Mucosa of descending colon (tissue), 3 donors: ENCODE measurements at regions not wholly inside any gene's neighbourhood (a gene's known extent, or its start where the extent isn't known, plus 50 kb on each side); places are given as distances from the start of the nearest gene placed in this dataset.

ENCODE experiments used
- ATAC-seq: fragments of 200-7000 bp; cut with Tn5 transposase; one replicate; pipeline ENCODE4 v1.9.1; 2020; ENCODE audit warnings: mild to moderate bottlenecking, moderate library complexity
- DNase-seq, 3 donors: peaks; one replicate each; pipeline ENCODE4 v3.0.0-alpha.2; 2020
- H3K36me3 ChIP-seq: fragments of 200-600 bp; one replicate; pipeline ENCODE4 v1.8.0; 2021; ENCODE audit warnings: low read depth, mild to moderate bottlenecking
- H3K4me1 ChIP-seq: fragments of 200-600 bp; one replicate; pipeline ENCODE4 v1.8.0; 2021; ENCODE audit warnings: low read depth, mild to moderate bottlenecking
- H3K4me3 ChIP-seq: fragments of 200-600 bp; one replicate; pipeline ENCODE4 v1.8.0; 2021; ENCODE audit warnings: mild to moderate bottlenecking
- H3K9me3 ChIP-seq: fragments of 200-600 bp; one replicate; pipeline ENCODE4 v1.8.0; 2021; ENCODE audit warnings: mild to moderate bottlenecking
- intact Hi-C, 2 donors: fragments of 100-400 bp; cut with DNase I in 1 of 2; cut with micrococcal nuclease in 1 of 2; formaldehyde crosslinking; loops; one replicate each; pipeline versions ENCODE4 v1.11.0 to v1.11.1; 2022; cut with DNase I, micrococcal nuclease
- TF ChIP-seq, protein P1 (sequence below): fragments of 200-600 bp; IDR thresholded peaks from one replicate; pipeline ENCODE4 v1.8.0; 2022; ENCODE audit warnings: antibody characterized with exemption, mild to moderate bottlenecking
- donor health status: DM: no; HTN: no; CAD: no; lungs with moderate emphysema.
- donor health status: DM: no; HTN: no; CAD: no.
- donor health status: DM: no; HTN: yes; CAD: no.

DNA sequence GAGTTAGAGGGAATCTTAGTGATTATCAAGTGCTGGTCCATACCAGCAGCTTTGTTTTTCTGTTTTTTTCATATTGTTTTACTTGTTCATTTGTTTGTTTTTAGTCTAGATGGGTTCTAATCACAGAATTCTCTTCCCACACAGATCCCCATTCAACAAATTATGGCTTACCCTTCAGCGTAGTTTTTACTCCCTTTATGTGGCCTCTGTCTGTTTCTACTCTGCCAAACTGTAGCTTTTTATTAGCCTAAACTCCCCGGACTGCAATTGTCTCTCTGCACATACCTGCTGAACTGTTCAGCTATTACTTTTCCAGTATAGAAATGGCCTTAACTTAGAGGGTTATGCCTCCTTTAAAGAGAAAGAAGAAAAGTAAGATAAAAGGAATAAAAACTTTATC lies 348.5 kb downstream of the TGFB2 start:
- Histone ChIP-seq H3K9me3 (no peaks in the 10 kb centered on the region), H3K4me3 (no peak overlapping the region), H3K36me3 (no peaks in the 10 kb centered on the region), H3K4me1 (no peaks in the 10 kb centered on the region)
- TF ChIP-seq, protein P1, sequence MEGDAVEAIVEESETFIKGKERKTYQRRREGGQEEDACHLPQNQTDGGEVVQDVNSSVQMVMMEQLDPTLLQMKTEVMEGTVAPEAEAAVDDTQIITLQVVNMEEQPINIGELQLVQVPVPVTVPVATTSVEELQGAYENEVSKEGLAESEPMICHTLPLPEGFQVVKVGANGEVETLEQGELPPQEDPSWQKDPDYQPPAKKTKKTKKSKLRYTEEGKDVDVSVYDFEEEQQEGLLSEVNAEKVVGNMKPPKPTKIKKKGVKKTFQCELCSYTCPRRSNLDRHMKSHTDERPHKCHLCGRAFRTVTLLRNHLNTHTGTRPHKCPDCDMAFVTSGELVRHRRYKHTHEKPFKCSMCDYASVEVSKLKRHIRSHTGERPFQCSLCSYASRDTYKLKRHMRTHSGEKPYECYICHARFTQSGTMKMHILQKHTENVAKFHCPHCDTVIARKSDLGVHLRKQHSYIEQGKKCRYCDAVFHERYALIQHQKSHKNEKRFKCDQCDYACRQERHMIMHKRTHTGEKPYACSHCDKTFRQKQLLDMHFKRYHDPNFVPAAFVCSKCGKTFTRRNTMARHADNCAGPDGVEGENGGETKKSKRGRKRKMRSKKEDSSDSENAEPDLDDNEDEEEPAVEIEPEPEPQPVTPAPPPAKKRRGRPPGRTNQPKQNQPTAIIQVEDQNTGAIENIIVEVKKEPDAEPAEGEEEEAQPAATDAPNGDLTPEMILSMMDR: no peak
- intact Hi-C loops: no loop called here
- DNase-seq: no peak
- no peak for ATAC-seq

DNA sequence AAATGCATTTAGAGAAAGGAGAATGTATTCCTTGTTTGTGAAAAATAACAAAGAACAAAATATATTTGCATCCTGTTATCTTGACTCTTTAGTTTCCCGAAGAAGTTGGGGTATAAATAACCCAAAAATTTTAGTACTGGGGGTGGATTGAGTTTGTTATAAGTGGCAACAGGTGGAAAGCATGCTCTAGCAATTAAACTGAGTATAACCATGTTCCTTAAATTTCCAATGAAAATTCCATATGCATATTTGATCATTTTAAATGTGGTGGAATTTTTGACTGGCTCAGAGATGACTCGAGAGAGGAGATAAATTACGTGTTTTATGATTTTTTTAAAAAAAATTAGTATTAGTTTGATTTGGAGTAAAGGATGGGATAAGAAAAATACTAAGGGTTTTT lies 348.9 kb downstream of the TGFB2 start:
- no peak for ATAC-seq
- no peak overlapping the region for H3K4me3 ChIP-seq
- no peaks in the 10 kb centered on the region for H3K9me3 ChIP-seq
- H3K4me1 ChIP-seq: no peaks in the 10 kb centered on the region
- no peak for DNase-seq
- H3K36me3 ChIP-seq: no peaks in the 10 kb centered on the region
- intact Hi-C loops: no loop called here
- TF ChIP-seq, protein P1: no peak

DNA sequence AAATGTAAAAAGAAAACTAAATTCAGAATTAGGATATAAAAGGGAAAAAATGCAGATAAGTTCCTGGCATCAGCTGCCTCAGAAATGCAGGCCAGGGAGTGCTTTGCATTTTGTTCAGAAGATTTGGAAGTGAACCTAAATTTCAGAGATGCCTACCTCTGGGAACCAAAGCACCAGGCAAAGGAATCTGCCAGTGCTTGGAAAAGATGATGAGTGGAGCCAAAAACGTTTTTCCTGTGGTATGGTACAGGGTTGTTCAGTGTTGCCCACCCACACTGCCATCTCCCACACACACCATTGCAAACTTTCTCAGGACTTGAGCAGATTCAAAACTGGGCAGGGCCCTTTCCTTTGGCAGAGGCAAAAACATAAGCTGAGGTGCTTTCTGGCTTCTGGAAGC lies 349.5 kb downstream of the TGFB2 start:
- Histone ChIP-seq H3K36me3 (no peaks in the 10 kb centered on the region), H3K9me3 (no peaks in the 10 kb centered on the region), H3K4me1 (no peaks in the 10 kb centered on the region), H3K4me3 (no peak overlapping the region)
- ATAC-seq (no peak), DNase-seq (no peak)
- intact Hi-C loops: no loop called here
- TF ChIP-seq, protein P1: no peak

DNA sequence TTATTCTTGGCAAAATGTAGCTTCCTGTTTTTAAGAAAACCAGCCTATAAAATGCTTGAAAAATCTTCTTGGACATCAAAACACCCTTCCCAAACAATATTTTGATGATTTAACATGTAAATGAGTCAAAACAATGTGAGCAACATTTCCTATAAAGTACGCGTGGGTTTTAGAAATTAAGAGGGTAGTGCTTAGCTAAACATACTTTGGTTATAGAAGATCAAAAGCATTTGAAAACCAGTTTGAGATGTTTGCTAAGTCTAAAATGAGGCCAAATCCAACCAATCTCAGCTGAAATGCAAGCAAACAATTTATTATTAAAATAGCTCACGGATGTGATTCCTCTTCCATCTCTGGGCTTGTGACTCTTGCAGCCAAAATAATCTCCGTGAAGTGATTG lies 350.4 kb downstream of the TGFB2 start:
- Histone ChIP-seq H3K36me3 (no peaks in the 10 kb centered on the region), H3K9me3 (no peaks in the 10 kb centered on the region), H3K4me1 (no peaks in the 10 kb centered on the region), H3K4me3 (no peak overlapping the region)
- intact Hi-C loops: no loop called here
- DNase-seq (no peak), ATAC-seq (no peak)
- TF ChIP-seq, protein P1: no peak

DNA sequence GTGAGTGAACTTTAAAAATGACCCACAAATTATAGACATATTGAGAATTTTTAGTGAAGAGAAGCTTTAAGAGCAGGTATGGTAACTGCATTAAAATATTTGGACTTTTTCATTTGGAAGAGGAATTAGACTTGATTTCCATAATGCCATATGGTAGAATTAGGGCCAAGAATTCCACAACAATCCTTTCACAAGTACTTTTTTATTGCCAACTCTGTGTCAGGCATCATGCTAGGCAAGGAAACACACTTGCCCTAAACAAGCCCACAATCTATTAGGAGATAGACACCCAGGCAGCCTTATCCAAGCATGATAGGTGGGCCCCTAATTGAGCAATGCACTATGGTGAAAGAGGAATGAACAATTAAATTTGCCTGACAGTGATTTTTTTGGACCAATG lies 353.0 kb downstream of the TGFB2 start:
- Histone ChIP-seq H3K9me3 (no peaks in the 10 kb centered on the region), H3K4me1 (no peaks in the 10 kb centered on the region), H3K4me3 (no peak overlapping the region), H3K36me3 (no peaks in the 10 kb centered on the region)
- TF ChIP-seq, protein P1: no peak
- no peak for DNase-seq
- intact Hi-C loops: no loop called here
- no peak for ATAC-seq

DNA sequence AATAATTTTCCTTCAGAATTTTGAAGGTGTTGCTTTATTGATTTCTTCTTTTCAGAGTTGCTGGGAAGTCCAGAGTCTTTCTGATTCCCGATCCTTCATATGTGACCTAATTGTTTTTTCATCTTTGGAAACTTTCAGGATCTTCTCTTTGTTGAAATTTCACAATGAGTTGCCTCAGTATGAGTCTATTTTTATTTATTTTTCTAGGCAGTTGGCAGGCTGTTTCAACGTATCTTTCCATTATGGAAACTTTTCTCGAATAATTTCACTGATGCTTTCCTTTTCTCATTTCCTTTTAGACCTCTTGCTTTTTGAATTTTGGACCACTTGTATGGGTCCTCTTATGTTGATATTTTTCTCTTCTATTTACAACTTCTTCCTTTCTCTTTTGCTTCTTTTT lies 354.3 kb downstream of the TGFB2 start:
- H3K36me3 ChIP-seq: no peaks in the 10 kb centered on the region
- TF ChIP-seq, protein P1: no peak
- ATAC-seq (no peak), DNase-seq (no peak)
- intact Hi-C loops: no loop called here
- no peak overlapping the region for H3K4me3 ChIP-seq
- H3K4me1 ChIP-seq: no peaks in the 10 kb centered on the region
- no peaks in the 10 kb centered on the region for H3K9me3 ChIP-seq
